SK-N-SH (cell line): ENCODE measurements at regions not wholly inside any gene's neighbourhood (a gene's known extent, or its start where the extent isn't known, plus 50 kb on each side); places are given as distances from the start of the nearest gene placed in this dataset.

ENCODE experiments used
- CTCF ChIA-PET: fragments of 300-600, 350-600 bp; formaldehyde crosslinking; extraction: SDS; loops from one replicate; lab custom pipeline; 2021; lab: Yijun Ruan, JAX
- POLR2A ChIA-PET: fragments of 350-600 bp; sonication (Branson Sonifier 250); formaldehyde crosslinking; extraction: SDS; loops from one replicate; lab custom pipeline; 2020; ENCODE audit warnings: antibody characterized with exemption, inconsistent platforms; lab: Yijun Ruan, JAX
- DNase-seq: peaks from one replicate; pipeline ENCODE4 v3.0.0; 2012
- H2AFZ ChIP-seq: fragments of 200-600 bp; sonication (generic); 2 replicates; pipeline ENCODE4 v1.8.1; 2016; ENCODE audit warnings: antibody characterized with exemption, mild to moderate bottlenecking, low read depth
- H3F3A ChIP-seq: fragments of 200-600 bp; sonication (generic); replicated peaks from 2 replicates; pipeline ENCODE3; 2016; ENCODE audit warnings: antibody characterized with exemption, mild to moderate bottlenecking; ENCODE audit not compliant: insufficient read depth
- H3K27ac ChIP-seq, 2 experiments: fragments of 200-500 bp in 1 of 2; fragments of 200-600 bp in 1 of 2; sonication (Bioruptor generic) in 1 of 2; sonication (generic), shearing (Covaris generic) in 1 of 2; 2 replicates each; pipeline versions ENCODE4 v1.5.1 to v1.6.1; 2014 to 2016; ENCODE audit warnings: low read depth in 2 of 2, inconsistent platforms in 1 of 2, low read length in 1 of 2, mild to moderate bottlenecking in 1 of 2, mixed read lengths in 1 of 2
- H3K27me3 ChIP-seq: fragments of 200-600 bp; sonication (generic), shearing (Covaris generic); 2 replicates; pipeline ENCODE4 v1.6.1; 2016; ENCODE audit warnings: mixed run types; ENCODE audit not compliant: insufficient read depth
- H3K36me3 ChIP-seq, 2 experiments: fragments of 200-500 bp in 1 of 2; fragments of 200-600 bp in 1 of 2; sonication (Bioruptor generic) in 1 of 2; sonication (generic) in 1 of 2; replicated peaks in 1 of 2; 2 replicates each; pipeline versions ENCODE3 to v1.5.1; 2014 to 2016; ENCODE audit warnings: low read length in 1 of 2, mild to moderate bottlenecking in 1 of 2; ENCODE audit not compliant: insufficient read depth in 2 of 2, control insufficient read depth in 1 of 2
- H3K4me1 ChIP-seq, 2 experiments: fragments of 200-500 bp in 1 of 2; fragments of 200-600 bp in 1 of 2; sonication (Bioruptor generic) in 1 of 2; sonication (generic), shearing (Covaris generic) in 1 of 2; 2 replicates each; pipeline versions ENCODE4 v1.5.1 to v1.6.1; 2014 to 2016; ENCODE audit warnings: low read depth in 1 of 2, low read length in 1 of 2, mixed run types in 1 of 2; ENCODE audit not compliant: insufficient read depth in 2 of 2, control insufficient read depth in 1 of 2
- H3K4me2 ChIP-seq: fragments of 200-600 bp; sonication (generic), shearing (Covaris generic); 2 replicates; pipeline ENCODE4 v1.6.1; 2017; ENCODE audit warnings: mixed run types
- H3K4me3 ChIP-seq, 2 experiments: fragments of 200-500 bp in 1 of 2; fragments of 200-600 bp in 1 of 2; sonication (Bioruptor generic) in 1 of 2; sonication (generic), shearing (Covaris generic) in 1 of 2; 2 replicates each; pipeline versions ENCODE4 v1.5.1 to v1.8.1; 2014 to 2016; ENCODE audit warnings: low read depth in 2 of 2, inconsistent platforms in 1 of 2, low read length in 1 of 2, mild to moderate bottlenecking in 1 of 2, mixed read lengths in 1 of 2, moderate library complexity in 1 of 2
- H3K79me2 ChIP-seq: fragments of 200-600 bp; sonication (generic); 2 replicates; pipeline ENCODE4 v1.8.1; 2017; ENCODE audit warnings: mild to moderate bottlenecking; ENCODE audit not compliant: insufficient read depth
- H3K9ac ChIP-seq: fragments of 200-600 bp; sonication (generic); 2 replicates; pipeline ENCODE4 v1.6.1; 2017; ENCODE audit warnings: mixed run types
- H3K9me2 ChIP-seq: fragments of 200-600 bp; sonication (generic); 2 replicates; pipeline ENCODE4 v1.6.1; 2017; ENCODE audit warnings: mixed run types
- H3K9me3 ChIP-seq: fragments of 200-600 bp; sonication (generic); 2 replicates; pipeline ENCODE4 v1.6.1; 2017; ENCODE audit warnings: mixed run types, mild to moderate bottlenecking, moderate library complexity
- H4K20me1 ChIP-seq: fragments of 200-600 bp; sonication (generic); 2 replicates; pipeline ENCODE4 v1.6.1; 2017; ENCODE audit warnings: mild to moderate bottlenecking, mixed run types; ENCODE audit not compliant: insufficient read depth
- ELF1 ChIP-seq: IDR thresholded peaks from 2 replicates; pipeline ENCODE4 v1.4.0; 2012
- EZH2phosphoT487 ChIP-seq: fragments of 200-600 bp; sonication (generic); IDR thresholded peaks from 2 replicates; pipeline ENCODE4 v1.6.1; 2017; ENCODE audit warnings: low read depth, mixed run types, mild to moderate bottlenecking, antibody characterized with exemption, moderate library complexity, borderline replicate concordance
- GATA2 ChIP-seq: sonication (generic); formaldehyde crosslinking; IDR thresholded peaks from 2 replicates; pipeline ENCODE4 v1.5.0; 2020; ENCODE audit warnings: mild to moderate bottlenecking, missing genetic modification reagents
- NFIC ChIP-seq: IDR thresholded peaks from 2 replicates; pipeline ENCODE4 v1.4.0; 2012; ENCODE audit warnings: borderline replicate concordance
- NRF1 ChIP-seq: IDR thresholded peaks from 2 replicates; pipeline ENCODE4 v1.6.1; 2012; ENCODE audit warnings: low read depth, mild to moderate bottlenecking, low read length
- RCOR1 ChIP-seq: fragments of 150-350 bp; IDR thresholded peaks from 2 replicates; pipeline ENCODE4 v1.6.1; 2017; ENCODE audit warnings: antibody characterized with exemption, low read length
- RXRA ChIP-seq: IDR thresholded peaks from 2 replicates; pipeline ENCODE4 v1.4.0; 2012; ENCODE audit warnings: low read depth, mild to moderate bottlenecking, borderline replicate concordance
- SMC3 ChIP-seq: IDR thresholded peaks from 2 replicates; pipeline ENCODE4 v1.6.1; 2012; ENCODE audit warnings: low read depth, low read length, improper control_type of control experiment
- TAF1 ChIP-seq: IDR thresholded peaks from 2 replicates; pipeline ENCODE4 v1.6.1; 2012; ENCODE audit warnings: low read depth, mild to moderate bottlenecking, low read length, moderate library complexity, borderline replicate concordance
- TCF12 ChIP-seq: IDR thresholded peaks from 2 replicates; pipeline ENCODE4 v1.4.0; 2012
- TEAD4 ChIP-seq: IDR thresholded peaks from 2 replicates; pipeline ENCODE4 v1.4.0; 2012; ENCODE audit warnings: mild to moderate bottlenecking, borderline replicate concordance; ENCODE audit not compliant: insufficient read depth
- WGBS: methylation state at CpG from one replicate; pipeline ENCODE4 v1.1.6; 2017; ENCODE audit warnings: low lambda C conversion rate; 5-methylcytosine and 5-hydroxymethylcytosine counted together
- TF ChIP-seq, protein P1 (sequence below): IDR thresholded peaks from 2 replicates; pipeline ENCODE4 v1.6.1; 2012; ENCODE audit warnings: mild to moderate bottlenecking, low read depth, low read length, moderate library complexity
- TF ChIP-seq, protein P2 (sequence below): fragments of 150-350 bp; IDR thresholded peaks from 2 replicates; pipeline ENCODE4 v1.6.1; 2016; ENCODE audit warnings: mild to moderate bottlenecking, low read depth, low read length
- TF ChIP-seq, protein P3 (sequence below): IDR thresholded peaks from 2 replicates; pipeline ENCODE4 v1.4.0; 2012; ENCODE audit warnings: low read depth, borderline replicate concordance
- TF ChIP-seq, protein P4 (sequence below): IDR thresholded peaks from 2 replicates; pipeline ENCODE4 v1.4.0; 2012; ENCODE audit warnings: low read depth

DNA sequence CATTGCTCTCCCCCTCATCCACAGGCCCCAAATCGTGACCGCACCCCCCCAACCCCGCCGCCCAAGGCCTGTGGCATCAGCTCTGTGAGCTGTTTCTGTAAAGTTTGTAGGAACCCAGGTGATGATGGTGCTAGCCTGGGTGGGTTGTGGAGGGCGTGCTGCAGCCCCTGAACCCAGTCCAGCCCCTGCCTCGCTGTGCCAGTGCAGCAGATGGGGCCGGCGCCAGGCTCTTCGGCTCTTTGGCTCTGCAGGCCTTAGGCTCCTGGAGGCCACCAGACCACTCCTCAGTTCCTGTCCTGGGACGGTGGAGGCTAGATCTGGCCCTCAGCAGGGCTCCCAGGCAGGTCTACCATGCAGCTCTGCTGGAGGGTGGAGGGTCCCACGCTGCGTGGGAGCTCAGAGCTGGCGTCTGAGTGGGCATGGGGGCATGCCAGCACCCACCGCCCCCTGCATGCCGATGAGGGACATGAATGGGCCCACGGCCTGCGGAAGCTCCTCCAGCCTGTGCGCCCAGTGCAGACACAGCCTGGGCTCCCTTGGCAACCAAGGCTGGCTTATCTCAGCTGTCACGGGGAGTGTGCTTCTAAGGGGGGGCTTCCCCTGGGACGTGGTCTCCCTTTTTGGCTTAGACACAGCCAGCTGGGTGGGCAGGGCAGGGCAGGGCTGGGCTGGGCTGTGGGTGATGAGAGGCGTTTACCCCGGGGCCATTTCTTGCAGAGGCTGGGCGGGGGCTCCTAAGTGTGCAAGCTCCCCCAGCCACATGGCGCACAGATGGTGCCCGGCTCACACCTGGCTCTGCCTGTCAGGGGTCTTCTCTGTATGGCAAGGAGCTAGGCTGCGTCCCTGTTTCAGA is 1187.6 kb downstream of the BRD1 start:
- Histone ChIP-seq H2AFZ (no peak overlapping the region), H3K36me3 (no peaks in the 10 kb centered on the region), H3K9ac (no peak overlapping the region), H3K4me3 (no peak overlapping the region), H3F3A (no peaks in the 10 kb centered on the region), H3K27me3 (no peaks in the 10 kb centered on the region), H3K4me1 (peaks cover 0 to 28% of the 10 kb centered on the region in 2 experiments; a peak in 1 of 4 replicates), H4K20me1 (no peaks in the 10 kb centered on the region), H3K9me2 (no peaks in the 10 kb centered on the region), H3K27ac (no peak overlapping the region; a peak in 1 of 4 replicates), H3K79me2 (no peaks in the 10 kb centered on the region), H3K9me3 (no peaks in the 10 kb centered on the region), H3K4me2 (no peak overlapping the region)
- ChIA-PET CTCF (interaction anchor here (1.3 kb wide), 1 partner anchor 12 kb away, joined by 4 read pairs; no protein-coding TSS in a partner anchor), POLR2A (no interaction called here)
- peak; percentile 56 for DNase-seq
- 48% methylated on average over 5 of the region's 26 CpGs for WGBS
- TF ChIP-seq NRF1, result no peak
- TF ChIP-seq, protein P1, sequence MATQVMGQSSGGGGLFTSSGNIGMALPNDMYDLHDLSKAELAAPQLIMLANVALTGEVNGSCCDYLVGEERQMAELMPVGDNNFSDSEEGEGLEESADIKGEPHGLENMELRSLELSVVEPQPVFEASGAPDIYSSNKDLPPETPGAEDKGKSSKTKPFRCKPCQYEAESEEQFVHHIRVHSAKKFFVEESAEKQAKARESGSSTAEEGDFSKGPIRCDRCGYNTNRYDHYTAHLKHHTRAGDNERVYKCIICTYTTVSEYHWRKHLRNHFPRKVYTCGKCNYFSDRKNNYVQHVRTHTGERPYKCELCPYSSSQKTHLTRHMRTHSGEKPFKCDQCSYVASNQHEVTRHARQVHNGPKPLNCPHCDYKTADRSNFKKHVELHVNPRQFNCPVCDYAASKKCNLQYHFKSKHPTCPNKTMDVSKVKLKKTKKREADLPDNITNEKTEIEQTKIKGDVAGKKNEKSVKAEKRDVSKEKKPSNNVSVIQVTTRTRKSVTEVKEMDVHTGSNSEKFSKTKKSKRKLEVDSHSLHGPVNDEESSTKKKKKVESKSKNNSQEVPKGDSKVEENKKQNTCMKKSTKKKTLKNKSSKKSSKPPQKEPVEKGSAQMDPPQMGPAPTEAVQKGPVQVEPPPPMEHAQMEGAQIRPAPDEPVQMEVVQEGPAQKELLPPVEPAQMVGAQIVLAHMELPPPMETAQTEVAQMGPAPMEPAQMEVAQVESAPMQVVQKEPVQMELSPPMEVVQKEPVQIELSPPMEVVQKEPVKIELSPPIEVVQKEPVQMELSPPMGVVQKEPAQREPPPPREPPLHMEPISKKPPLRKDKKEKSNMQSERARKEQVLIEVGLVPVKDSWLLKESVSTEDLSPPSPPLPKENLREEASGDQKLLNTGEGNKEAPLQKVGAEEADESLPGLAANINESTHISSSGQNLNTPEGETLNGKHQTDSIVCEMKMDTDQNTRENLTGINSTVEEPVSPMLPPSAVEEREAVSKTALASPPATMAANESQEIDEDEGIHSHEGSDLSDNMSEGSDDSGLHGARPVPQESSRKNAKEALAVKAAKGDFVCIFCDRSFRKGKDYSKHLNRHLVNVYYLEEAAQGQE, result no peak
- TF ChIP-seq RCOR1, result no peak
- TF ChIP-seq NFIC, result no peak

DNA sequence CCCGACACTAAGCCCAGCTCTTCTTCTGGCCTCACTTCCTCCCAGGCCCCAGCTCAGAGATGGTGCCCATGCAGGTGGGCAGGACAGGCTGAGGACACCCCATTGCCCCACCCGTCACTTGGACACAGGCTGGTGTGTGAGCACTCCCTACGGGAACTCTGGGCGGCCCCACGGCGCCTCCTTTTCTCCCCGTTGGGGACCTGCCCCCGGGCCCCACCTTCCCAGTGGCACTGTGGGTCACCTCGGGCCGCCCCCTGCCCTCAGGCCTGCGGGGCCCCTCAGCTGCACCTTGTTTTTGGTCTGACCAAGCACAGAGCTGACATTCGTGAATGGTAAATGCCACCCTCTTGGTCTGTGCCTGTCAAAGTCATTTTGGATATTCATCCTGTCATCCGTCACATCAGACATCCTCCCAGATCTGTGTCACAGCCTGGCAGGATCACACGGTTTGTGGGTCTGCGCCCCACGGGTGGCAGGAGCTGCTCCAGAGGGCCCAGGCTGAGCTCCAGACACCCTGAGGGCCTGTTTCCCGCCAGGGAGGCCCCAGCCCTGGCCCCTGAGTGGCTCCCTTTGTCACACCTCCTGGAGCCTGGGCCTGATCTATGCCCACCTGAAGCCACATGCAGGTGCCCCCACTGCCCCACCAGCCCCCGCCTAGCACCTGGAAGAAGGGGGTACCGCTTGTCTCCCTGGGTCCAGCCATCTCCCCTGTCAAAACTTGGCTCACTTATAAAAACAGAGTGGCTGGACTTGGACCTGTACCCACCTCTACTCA is 1188.5 kb downstream of the BRD1 start:
- Histone ChIP-seq H3K9ac (no peak overlapping the region), H3K9me2 (no peaks in the 10 kb centered on the region), H3K4me3 (no peak overlapping the region), H3K4me1 (peaks cover 0 to 33% of the 10 kb centered on the region in 2 experiments; a peak in 1 of 4 replicates), H3K36me3 (no peaks in the 10 kb centered on the region), H3F3A (no peaks in the 10 kb centered on the region), H3K9me3 (no peaks in the 10 kb centered on the region), H3K79me2 (no peaks in the 10 kb centered on the region), H3K27me3 (no peaks in the 10 kb centered on the region), H4K20me1 (no peaks in the 10 kb centered on the region), H2AFZ (no peak overlapping the region), H3K27ac (no peak overlapping the region), H3K4me2 (no peak overlapping the region)
- CTCF ChIA-PET, result interaction anchor here (1.3 kb wide), 1 partner anchor 11 kb away, joined by 4 read pairs; no protein-coding TSS in a partner anchor
- DNase-seq, result no peak
- POLR2A ChIA-PET, result no interaction called here
- WGBS, result 47% methylated on average over 3 of the region's 19 CpGs
- TF ChIP-seq GATA2 (CRISPR knock-in tag) (no peak), TAF1 (no peak), RXRA (no peak), NFIC (no peak), RCOR1 (no peak), TEAD4 (no peak), SMC3 (no peak), TCF12 (no peak), ELF1 (no peak), EZH2phosphoT487 (no peak)
- TF ChIP-seq, protein P2, sequence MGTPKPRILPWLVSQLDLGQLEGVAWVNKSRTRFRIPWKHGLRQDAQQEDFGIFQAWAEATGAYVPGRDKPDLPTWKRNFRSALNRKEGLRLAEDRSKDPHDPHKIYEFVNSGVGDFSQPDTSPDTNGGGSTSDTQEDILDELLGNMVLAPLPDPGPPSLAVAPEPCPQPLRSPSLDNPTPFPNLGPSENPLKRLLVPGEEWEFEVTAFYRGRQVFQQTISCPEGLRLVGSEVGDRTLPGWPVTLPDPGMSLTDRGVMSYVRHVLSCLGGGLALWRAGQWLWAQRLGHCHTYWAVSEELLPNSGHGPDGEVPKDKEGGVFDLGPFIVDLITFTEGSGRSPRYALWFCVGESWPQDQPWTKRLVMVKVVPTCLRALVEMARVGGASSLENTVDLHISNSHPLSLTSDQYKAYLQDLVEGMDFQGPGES, result no peak
- TF ChIP-seq, protein P3, sequence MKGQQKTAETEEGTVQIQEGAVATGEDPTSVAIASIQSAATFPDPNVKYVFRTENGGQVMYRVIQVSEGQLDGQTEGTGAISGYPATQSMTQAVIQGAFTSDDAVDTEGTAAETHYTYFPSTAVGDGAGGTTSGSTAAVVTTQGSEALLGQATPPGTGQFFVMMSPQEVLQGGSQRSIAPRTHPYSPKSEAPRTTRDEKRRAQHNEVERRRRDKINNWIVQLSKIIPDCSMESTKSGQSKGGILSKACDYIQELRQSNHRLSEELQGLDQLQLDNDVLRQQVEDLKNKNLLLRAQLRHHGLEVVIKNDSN, result no peak
- TF ChIP-seq, protein P4, sequence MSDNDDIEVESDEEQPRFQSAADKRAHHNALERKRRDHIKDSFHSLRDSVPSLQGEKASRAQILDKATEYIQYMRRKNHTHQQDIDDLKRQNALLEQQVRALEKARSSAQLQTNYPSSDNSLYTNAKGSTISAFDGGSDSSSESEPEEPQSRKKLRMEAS, result no peak
